ENCODE measurements at regions not wholly inside any gene's neighbourhood (a gene's known extent, or its start where the extent isn't known, plus 50 kb on each side); places are given as distances from the start of the nearest gene placed in this dataset.

GRCh38 chr16:55204069-55204468 is 119.9 kb upstream of the IRX6 start:
- no peak for TF ChIP-seq POLR2A (IDR thresholded peaks at IDR 0.05; ENCODE audit: low read depth, low read length)
- no peak for TF ChIP-seq POLR2AphosphoS5 (IDR thresholded peaks at IDR 0.05; ENCODE audit: low read depth, low read length)
- no peak for TF ChIP-seq TAF1 (IDR thresholded peaks at IDR 0.05; ENCODE audit: borderline replicate concordance, low read depth, low read length)

All from GM12892 (cell line).